Esophagus muscularis mucosa (tissue), 4 donors: ENCODE measurements at regions not wholly inside any gene's neighbourhood (a gene's known extent, or its start where the extent isn't known, plus 50 kb on each side); places are given as distances from the start of the nearest gene placed in this dataset.

Experiments
- EP300 ChIP-seq: sonication (generic); formaldehyde crosslinking; IDR thresholded peaks from one replicate; pipeline ENCODE4 v1.6.1; 2017; ENCODE audit warnings: antibody characterized with exemption
- POLR2A ChIP-seq: fragments of 450-650 bp; IDR thresholded peaks from one replicate; pipeline ENCODE4 v1.6.1; 2017; ENCODE audit warnings: antibody characterized with exemption, moderate library complexity, mild to moderate bottlenecking, low read depth
- POLR2AphosphoS5 ChIP-seq, 2 donors: sonication (generic); formaldehyde crosslinking; IDR thresholded peaks; one replicate each; pipeline ENCODE4 v1.6.1; 2017; ENCODE audit warnings: antibody characterized with exemption in 2 of 2
- TF ChIP-seq, protein P1 (sequence below), 3 experiments: fragments of 200-600 bp in 2 of 3; fragments of 450-650 bp in 1 of 3; sonication (generic) in 2 of 3; IDR thresholded peaks; one replicate each; pipeline ENCODE4 v1.5.1; 2017 to 2019; ENCODE audit warnings: antibody characterized with exemption in 3 of 3, mild to moderate bottlenecking in 2 of 3, moderate library complexity in 1 of 3

DNA sequence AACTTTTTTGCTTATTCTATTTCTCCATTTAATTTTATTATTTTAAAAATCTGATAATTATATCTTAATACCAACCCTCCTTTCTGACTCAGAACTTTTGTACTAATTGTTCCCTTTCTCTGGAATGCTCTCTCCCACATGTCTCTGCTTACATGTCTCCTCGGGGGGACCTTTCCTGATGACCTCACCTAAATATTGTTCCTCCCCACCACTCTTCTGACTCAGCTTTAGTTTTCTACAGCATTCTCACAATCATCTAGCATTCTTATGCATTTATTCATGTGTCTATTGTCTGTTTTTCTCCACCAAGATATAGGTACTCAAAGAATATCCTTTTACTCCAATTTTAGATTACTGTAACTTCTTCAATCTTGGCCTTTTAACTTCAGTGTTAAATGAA is 128.7 kb downstream of the MSL3 start:
- TF ChIP-seq, protein P1, sequence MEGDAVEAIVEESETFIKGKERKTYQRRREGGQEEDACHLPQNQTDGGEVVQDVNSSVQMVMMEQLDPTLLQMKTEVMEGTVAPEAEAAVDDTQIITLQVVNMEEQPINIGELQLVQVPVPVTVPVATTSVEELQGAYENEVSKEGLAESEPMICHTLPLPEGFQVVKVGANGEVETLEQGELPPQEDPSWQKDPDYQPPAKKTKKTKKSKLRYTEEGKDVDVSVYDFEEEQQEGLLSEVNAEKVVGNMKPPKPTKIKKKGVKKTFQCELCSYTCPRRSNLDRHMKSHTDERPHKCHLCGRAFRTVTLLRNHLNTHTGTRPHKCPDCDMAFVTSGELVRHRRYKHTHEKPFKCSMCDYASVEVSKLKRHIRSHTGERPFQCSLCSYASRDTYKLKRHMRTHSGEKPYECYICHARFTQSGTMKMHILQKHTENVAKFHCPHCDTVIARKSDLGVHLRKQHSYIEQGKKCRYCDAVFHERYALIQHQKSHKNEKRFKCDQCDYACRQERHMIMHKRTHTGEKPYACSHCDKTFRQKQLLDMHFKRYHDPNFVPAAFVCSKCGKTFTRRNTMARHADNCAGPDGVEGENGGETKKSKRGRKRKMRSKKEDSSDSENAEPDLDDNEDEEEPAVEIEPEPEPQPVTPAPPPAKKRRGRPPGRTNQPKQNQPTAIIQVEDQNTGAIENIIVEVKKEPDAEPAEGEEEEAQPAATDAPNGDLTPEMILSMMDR (IDR thresholded peaks at IDR 0.05), result no peak
- no peak for TF ChIP-seq POLR2A
- TF ChIP-seq EP300, result no peak
- no peak for TF ChIP-seq POLR2AphosphoS5 (IDR thresholded peaks at IDR 0.05)
